ENCODE measurements at regions not wholly inside any gene's neighbourhood (a gene's known extent, or its start where the extent isn't known, plus 50 kb on each side); places are given as distances from the start of the nearest gene placed in this dataset.

DNA sequence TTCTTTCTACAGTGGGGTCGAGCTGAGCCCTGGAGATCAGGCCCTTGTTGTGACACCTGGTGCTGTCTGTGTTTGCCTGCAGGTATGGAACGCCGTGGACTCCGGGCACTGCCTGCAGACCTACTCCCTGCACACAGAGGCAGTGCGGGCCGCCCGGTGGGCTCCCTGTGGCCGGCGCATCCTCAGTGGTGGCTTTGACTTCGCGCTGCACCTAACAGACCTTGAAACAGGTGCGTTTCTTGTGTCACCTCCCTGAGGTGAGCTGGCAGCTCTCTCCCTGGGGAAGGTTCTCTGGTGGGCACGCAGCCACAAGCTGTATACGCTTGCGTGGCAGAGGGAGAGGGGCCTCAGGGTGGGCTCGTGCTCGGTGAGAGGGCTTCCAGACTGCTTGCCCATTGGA, 119.3 kb downstream of the BEGAIN start:
- H3K27ac ChIP-seq: no peak overlapping the region
- DNase-seq: no peak
- no peaks in the 10 kb centered on the region for H3K36me3 ChIP-seq
- H3K27me3 ChIP-seq: no peaks in the 10 kb centered on the region
- no peaks in the 10 kb centered on the region for H3K9me3 ChIP-seq
- H3K4me1 ChIP-seq: no peaks in the 10 kb centered on the region
- intact Hi-C loops (cut with DNase I; ENCODE audit: low total_unique reads): no loop called here
- no peak for TF ChIP-seq POLR2A (IDR thresholded peaks at IDR 0.05)
- TF ChIP-seq, protein P1, sequence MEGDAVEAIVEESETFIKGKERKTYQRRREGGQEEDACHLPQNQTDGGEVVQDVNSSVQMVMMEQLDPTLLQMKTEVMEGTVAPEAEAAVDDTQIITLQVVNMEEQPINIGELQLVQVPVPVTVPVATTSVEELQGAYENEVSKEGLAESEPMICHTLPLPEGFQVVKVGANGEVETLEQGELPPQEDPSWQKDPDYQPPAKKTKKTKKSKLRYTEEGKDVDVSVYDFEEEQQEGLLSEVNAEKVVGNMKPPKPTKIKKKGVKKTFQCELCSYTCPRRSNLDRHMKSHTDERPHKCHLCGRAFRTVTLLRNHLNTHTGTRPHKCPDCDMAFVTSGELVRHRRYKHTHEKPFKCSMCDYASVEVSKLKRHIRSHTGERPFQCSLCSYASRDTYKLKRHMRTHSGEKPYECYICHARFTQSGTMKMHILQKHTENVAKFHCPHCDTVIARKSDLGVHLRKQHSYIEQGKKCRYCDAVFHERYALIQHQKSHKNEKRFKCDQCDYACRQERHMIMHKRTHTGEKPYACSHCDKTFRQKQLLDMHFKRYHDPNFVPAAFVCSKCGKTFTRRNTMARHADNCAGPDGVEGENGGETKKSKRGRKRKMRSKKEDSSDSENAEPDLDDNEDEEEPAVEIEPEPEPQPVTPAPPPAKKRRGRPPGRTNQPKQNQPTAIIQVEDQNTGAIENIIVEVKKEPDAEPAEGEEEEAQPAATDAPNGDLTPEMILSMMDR (IDR thresholded peaks at IDR 0.05): no peak
- H3K4me3 ChIP-seq: no peak overlapping the region

DNA sequence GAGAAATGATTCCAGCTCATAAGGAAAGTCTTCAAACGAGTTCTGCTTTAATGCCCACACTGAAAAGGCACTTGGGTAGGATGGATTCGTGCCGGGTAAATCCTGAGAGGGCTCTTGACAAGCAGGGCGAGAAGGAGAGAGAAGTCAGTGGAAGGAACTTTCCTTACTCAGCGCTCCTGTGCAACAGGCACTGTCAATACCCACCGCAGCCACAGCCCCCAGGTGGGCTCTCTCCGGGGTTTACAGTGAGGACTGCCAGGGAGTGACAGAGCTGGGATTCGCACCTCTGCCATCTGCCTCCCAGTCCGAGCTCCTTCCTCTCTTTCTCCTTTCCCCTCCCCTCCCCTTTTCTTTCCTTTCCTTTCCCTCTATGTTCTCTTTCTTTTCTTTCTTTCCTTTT, 118.7 kb downstream of the BEGAIN start:
- Histone ChIP-seq H3K27me3 (no peaks in the 10 kb centered on the region), H3K36me3 (no peaks in the 10 kb centered on the region), H3K9me3 (no peaks in the 10 kb centered on the region), H3K4me1 (no peaks in the 10 kb centered on the region), H3K27ac (no peak overlapping the region), H3K4me3 (no peak overlapping the region)
- DNase-seq: no peak
- TF ChIP-seq, protein P1 (IDR thresholded peaks at IDR 0.05): no peak
- TF ChIP-seq POLR2A (IDR thresholded peaks at IDR 0.05): no peak
- intact Hi-C loops (cut with DNase I; ENCODE audit: low total_unique reads): no loop called here

DNA sequence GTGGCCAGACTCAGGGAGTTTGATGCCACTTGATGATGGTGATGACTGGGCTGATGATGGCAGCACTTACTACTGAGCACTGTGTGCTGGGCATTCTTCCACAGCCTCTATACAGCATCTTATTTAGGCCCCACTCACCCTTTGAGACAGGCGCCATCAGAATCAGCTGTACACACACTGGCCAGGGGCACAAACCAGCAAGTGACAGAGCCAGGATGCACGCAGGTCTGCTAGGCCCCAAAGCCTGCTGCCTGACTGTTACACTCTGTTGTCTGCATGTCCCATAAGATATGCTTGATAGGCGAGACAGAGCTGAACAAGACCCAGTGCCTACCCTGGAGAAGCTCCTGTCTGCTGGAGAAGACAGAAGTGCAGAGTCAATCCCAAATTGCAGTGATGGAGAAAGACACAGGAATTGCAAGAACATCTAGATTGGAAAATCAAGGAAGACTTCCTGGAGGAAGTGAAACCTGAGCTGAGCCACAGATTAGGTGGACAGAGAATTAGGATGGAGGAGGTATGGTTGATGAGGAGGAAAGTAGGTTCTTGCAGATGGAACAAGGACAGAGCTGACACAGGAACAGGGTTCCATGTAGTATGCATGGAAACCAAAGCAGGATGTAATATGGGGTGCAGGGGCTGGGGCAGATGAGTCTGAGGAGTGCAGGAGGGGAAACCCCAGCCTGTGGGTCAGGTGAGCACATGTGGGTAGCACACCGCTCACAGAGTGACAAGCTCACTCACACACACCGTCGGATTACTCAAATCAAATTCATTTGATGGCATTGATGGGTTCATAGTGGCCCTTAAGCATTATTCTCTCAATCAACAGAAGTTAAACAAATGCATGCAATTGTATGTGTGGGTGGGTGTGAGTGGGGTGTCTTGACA, 117.3 kb downstream of the BEGAIN start:
- Histone ChIP-seq H3K4me3 (no peak overlapping the region), H3K27me3 (no peaks in the 10 kb centered on the region), H3K4me1 (no peaks in the 10 kb centered on the region), H3K36me3 (no peaks in the 10 kb centered on the region), H3K27ac (no peak overlapping the region), H3K9me3 (no peaks in the 10 kb centered on the region)
- TF ChIP-seq, protein P1 (IDR thresholded peaks at IDR 0.05): no peak
- no peak for TF ChIP-seq POLR2A (IDR thresholded peaks at IDR 0.05)
- intact Hi-C loops (cut with DNase I; ENCODE audit: low total_unique reads): no loop called here
- DNase-seq: no peak

DNA sequence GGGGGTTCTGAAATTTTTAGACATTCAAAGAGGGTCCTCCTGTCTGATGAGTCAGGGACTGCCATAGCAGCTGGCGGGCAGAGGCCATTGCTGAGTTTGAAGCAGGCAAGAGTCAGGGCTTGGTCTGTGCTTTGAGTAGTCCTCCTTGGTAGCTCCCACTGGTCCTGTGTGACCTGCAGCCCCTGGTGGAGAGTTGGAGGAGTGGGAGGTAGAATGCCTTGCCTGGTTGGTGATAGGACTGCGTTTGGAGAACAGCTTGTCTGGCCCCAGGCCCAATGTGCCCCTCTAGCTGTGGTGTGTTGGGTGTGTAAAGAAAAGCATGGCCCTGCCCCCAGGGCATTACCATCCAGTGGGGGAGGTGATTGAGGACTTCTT, 116.7 kb downstream of the BEGAIN start:
- Histone ChIP-seq H3K4me1 (no peaks in the 10 kb centered on the region), H3K27ac (no peak overlapping the region), H3K4me3 (no peak overlapping the region), H3K36me3 (no peaks in the 10 kb centered on the region), H3K9me3 (no peaks in the 10 kb centered on the region), H3K27me3 (no peaks in the 10 kb centered on the region)
- TF ChIP-seq POLR2A (IDR thresholded peaks at IDR 0.05): no peak
- TF ChIP-seq, protein P1 (IDR thresholded peaks at IDR 0.05): no peak
- no peak for DNase-seq
- intact Hi-C loops (cut with DNase I; ENCODE audit: low total_unique reads): no loop called here

DNA sequence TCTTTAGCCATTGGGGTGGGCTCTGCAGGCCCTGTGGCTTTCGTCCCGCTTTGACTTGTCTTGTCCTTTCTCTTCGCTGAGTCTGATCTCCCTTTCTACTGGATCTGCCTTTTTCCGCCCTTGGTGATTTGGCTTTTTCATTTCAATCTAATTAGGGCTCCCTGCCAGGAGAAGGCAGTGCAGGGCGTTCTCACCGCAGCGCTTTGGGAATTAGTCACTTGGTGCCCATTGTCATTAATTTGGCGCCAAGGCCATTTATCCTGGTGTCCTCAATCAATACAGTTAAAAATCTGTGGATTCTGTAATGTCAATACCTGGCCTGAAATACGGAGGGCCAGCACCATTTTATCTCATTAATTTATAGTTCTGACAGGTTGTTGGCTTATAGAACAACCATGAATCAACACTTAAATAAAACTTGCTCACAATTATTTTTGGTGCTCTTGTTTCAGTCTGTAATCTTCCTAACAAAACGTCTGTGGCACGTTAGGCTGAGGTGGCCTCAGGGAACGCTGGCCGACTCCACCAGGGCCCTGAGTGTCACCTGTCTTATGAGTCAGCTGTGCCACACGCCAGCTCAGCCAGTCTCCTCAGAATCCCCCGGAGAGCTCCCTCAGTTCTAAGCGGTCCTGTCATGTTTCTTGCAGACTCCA, 115.7 kb downstream of the BEGAIN start:
- H3K36me3 ChIP-seq: no peaks in the 10 kb centered on the region
- H3K27ac ChIP-seq: no peak overlapping the region
- intact Hi-C loops (cut with DNase I; ENCODE audit: low total_unique reads): no loop called here
- TF ChIP-seq POLR2A (IDR thresholded peaks at IDR 0.05): no peak
- TF ChIP-seq, protein P1 (IDR thresholded peaks at IDR 0.05): no peak
- H3K4me1 ChIP-seq: no peaks in the 10 kb centered on the region
- H3K9me3 ChIP-seq: no peaks in the 10 kb centered on the region
- H3K27me3 ChIP-seq: no peaks in the 10 kb centered on the region
- no peak overlapping the region for H3K4me3 ChIP-seq
- no peak for DNase-seq

Measured in uterus (tissue), 3 donors.